ENCODE measurements at regions not wholly inside any gene's neighbourhood (a gene's known extent, or its start where the extent isn't known, plus 50 kb on each side); places are given as distances from the start of the nearest gene placed in this dataset.

DNA sequence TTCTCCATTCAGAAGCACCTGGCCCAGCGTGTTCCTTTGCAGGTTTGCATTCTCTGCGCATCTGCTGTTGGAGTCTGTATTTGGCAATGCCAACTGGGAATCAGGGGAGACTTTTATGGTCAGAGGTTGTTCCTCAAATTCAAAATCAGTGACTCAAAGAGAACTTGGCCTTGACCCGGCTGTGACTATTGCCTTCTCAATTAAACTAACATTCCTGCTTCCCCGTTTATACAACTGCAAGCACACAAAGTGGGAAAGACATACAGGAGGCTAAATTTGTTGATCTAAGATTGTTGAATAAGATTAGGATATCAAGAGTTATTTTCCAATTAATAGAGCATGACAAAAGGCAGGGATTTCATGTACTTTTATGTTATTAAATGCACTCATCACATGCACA is 402.4 kb upstream of the IRX2 start:
- TF ChIP-seq, protein P1, sequence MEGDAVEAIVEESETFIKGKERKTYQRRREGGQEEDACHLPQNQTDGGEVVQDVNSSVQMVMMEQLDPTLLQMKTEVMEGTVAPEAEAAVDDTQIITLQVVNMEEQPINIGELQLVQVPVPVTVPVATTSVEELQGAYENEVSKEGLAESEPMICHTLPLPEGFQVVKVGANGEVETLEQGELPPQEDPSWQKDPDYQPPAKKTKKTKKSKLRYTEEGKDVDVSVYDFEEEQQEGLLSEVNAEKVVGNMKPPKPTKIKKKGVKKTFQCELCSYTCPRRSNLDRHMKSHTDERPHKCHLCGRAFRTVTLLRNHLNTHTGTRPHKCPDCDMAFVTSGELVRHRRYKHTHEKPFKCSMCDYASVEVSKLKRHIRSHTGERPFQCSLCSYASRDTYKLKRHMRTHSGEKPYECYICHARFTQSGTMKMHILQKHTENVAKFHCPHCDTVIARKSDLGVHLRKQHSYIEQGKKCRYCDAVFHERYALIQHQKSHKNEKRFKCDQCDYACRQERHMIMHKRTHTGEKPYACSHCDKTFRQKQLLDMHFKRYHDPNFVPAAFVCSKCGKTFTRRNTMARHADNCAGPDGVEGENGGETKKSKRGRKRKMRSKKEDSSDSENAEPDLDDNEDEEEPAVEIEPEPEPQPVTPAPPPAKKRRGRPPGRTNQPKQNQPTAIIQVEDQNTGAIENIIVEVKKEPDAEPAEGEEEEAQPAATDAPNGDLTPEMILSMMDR (IDR thresholded peaks at IDR 0.05) = no peak

DNA sequence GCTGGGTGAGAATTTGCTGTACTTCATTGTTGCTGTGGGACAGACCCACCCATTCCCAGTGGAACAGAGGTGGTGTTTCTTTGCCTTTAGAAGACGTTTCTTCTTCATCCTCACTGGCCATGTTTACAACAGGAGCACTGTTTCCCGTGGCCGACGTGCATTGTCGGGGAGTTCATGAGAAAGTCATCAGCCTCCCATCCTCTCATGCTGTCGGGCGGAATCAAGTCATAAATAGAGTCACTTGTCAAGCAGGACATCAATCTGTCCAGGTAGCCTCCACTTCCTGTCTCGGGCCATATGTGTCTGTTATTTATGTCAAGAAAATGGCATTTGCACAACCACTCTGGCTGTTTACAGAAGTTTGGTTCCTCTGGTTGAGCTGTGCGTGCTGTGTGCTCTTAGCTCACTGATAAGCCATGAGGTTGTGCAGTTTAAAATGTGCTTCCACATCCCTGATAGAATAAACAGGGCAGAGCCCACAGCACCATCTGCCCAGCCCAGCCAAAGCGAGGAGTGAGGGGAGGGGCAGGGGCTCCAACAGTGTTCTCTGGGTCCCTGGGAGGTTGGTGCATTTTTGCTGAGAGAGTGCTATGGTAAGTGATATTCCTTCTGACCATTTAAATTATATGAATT is 401.9 kb upstream of the IRX2 start:
- TF ChIP-seq, protein P1 (IDR thresholded peaks at IDR 0.05) = no peak

DNA sequence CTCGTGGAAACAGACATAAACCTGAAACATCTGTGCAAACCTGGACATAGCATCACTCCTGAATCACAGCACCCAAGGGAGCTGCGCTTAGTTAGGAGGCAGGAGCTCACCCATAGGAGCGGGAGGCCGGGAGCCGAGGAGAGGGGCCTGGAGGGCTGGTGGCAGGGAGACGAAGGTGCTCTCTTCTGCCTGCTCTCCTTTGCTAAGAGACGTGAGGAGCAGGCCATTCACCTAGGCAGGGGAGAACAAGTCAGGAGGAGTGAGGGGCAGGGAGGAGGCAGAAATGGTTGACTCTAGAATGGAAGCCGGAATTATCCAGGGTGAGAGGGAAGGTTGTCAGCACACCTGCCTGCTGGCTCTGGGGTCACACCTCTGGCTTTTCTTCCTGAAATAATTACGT is 398.4 kb upstream of the IRX2 start:
- TF ChIP-seq, protein P1 (IDR thresholded peaks at IDR 0.05) = no peak

DNA sequence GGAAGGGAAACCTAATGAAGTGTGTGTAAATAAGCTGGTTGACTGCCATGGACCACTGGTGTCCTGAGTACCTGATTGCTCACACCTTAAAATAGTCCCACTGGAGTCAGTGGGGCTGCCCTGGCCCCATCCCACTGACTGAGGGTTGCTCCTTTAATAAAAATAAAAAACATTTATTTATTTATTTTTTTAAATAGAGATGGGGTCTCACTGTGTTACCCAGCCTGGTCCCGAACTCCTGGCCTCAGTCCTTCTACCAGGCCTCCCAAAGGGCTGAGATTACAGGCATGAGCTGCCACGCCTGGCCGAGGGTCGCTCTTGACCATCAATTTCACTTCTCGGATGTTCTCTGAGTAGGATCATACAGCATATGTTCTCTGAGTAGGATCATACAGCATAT is 394.2 kb upstream of the IRX2 start:
- TF ChIP-seq, protein P1 (IDR thresholded peaks at IDR 0.05) = no peak

DNA sequence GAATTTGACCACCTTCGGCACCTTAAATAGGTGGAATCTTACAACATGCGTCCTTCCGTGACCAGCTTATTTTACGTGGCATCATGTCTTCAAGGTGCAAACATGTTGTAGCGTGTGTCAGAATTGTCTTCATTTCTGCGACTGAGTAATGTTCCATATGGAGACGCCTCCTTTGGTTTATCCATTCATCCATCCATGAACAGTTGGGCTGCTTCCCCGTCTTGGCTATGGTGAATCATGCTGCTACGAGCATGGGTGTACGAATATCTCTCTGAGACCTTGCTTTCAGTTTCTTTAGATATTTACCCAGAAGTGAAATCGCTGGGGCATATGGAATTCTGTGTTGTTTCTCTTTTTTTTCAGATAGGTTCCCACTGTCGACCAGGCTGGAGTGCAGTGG is 391.9 kb upstream of the IRX2 start:
- TF ChIP-seq, protein P1 (IDR thresholded peaks at IDR 0.05) = no peak

DNA sequence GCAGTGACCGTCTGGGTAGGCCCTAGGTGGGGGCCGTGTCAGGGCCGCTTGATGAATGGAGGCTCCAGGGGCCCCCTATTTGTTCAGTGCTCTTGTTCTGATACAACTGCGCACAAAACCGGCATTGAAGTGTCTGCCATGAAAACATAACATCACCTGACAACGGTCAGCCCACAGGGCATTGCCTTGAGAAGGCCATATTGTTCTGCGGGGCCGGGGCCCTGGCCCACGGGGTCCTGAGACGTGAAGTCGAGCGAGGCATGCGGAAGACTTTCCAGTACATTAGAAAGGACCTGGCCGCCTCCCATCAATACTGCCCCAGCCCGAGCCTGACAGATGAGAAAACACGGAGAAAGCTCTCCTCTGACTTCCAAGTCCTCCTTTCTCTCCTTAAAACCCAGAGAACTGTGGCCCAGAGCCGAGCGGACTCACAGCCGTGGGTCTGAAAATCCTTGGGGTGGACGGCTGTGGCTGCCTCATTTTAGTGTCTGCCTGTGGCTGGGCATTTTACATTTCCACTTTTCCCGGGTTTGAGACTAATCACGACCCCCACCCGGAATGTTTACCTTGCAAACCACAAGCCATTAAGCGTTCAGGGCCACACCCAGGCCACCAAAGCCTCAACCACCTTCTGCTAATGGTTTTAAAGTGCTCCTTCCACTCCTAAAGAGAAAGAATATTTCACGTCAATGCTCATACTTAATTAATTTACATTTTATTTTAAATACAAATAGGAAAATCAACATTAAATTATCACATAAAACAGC is 391.0 kb upstream of the IRX2 start:
- TF ChIP-seq, protein P1 (IDR thresholded peaks at IDR 0.05) = no peak

DNA sequence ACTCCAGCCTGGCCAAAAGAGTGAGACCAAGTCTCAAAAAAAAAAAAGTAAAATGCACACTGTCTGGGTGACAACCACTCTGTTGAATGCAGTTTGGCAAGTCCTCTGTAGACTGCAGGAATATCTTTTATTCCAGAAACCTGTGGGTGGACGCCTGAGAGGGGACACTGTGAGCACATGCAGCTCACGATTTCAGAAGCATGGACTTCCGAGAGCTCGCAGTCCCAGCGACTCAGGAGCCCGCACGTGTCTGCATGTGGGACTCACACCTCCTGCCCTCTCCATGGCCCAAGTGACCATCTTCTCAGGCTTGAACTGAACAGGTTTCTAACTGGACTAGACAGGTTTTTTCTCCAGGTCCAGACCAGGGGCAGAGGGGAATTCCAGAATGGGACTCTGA is 388.6 kb upstream of the IRX2 start:
- TF ChIP-seq, protein P1 (IDR thresholded peaks at IDR 0.05) = no peak

Measured in LNCAP (cell line).